ACC112 (cell line): ENCODE measurements at regions not wholly inside any gene's neighbourhood (a gene's known extent, or its start where the extent isn't known, plus 50 kb on each side); places are given as distances from the start of the nearest gene placed in this dataset.

Source experiments
- H2AFZ ChIP-seq: fragments of 200-600 bp; sonication (generic); one replicate; pipeline ENCODE4 v1.6.0; 2017; ENCODE audit warnings: antibody characterized with exemption, low read length; ENCODE audit not compliant: unreplicated experiment
- H3K27ac ChIP-seq: fragments of 200-600 bp; sonication (generic); 2 replicates; pipeline ENCODE4 v1.5.1; 2014; ENCODE audit warnings: low read depth, mild to moderate bottlenecking, antibody characterized with exemption, low read length, moderate library complexity
- H3K27me3 ChIP-seq: fragments of 200-600 bp; sonication (generic); 2 replicates; pipeline ENCODE4 v1.6.1; 2014; ENCODE audit warnings: mild to moderate bottlenecking, antibody characterized with exemption, low read length, moderate library complexity, mixed read lengths; ENCODE audit not compliant: insufficient read depth
- H3K36me3 ChIP-seq: fragments of 200-600 bp; sonication (generic); 2 replicates; pipeline ENCODE4 v1.6.1; 2016; ENCODE audit warnings: mild to moderate bottlenecking, antibody characterized with exemption, low read length, moderate library complexity, mixed read lengths; ENCODE audit not compliant: insufficient read depth
- H3K4me1 ChIP-seq: fragments of 200-600 bp; sonication (generic); one replicate; pipeline ENCODE4 v1.6.1; 2016; ENCODE audit warnings: low read length, mixed read lengths; ENCODE audit not compliant: insufficient read depth, unreplicated experiment, control insufficient read depth
- H3K4me3 ChIP-seq: fragments of 200-600 bp; sonication (generic); 2 replicates; pipeline ENCODE4 v1.5.1; 2014; ENCODE audit warnings: mild to moderate bottlenecking, low read depth, low read length
- H3K79me2 ChIP-seq: fragments of 200-600 bp; sonication (generic); one replicate; pipeline ENCODE4 v1.6.0; 2016; ENCODE audit warnings: low read length; ENCODE audit not compliant: control insufficient read depth, unreplicated experiment, insufficient read depth

- Histone ChIP-seq H2AFZ (no peak overlapping the region), H3K4me1 (peaks cover 8% of the 10 kb centered on the region)
Observed at GRCh38 chr4:11640584-11640983, 211.9 kb upstream of the HS3ST1 start.

GRCh38 chr4:11636551-11636950, 207.9 kb upstream of the HS3ST1 start:
- no peaks in the 10 kb centered on the region for H3K36me3 ChIP-seq
- H2AFZ ChIP-seq: no peak overlapping the region
- no peak overlapping the region for H3K4me3 ChIP-seq
- H3K4me1 ChIP-seq: peaks cover 14% of the 10 kb centered on the region
- no peaks in the 10 kb centered on the region for H3K79me2 ChIP-seq
- H3K27ac ChIP-seq: no peak overlapping the region
- no peaks in the 10 kb centered on the region for H3K27me3 ChIP-seq

More at GRCh38 chr4:11640584-11640983, 211.9 kb upstream of the HS3ST1 start:
- H3K27me3 ChIP-seq: no peaks in the 10 kb centered on the region
- H3K36me3 ChIP-seq: no peaks in the 10 kb centered on the region
- H3K27ac ChIP-seq: no peak overlapping the region
- no peaks in the 10 kb centered on the region for H3K79me2 ChIP-seq
- H3K4me3 ChIP-seq: no peak overlapping the region

GRCh38 chr4:11636031-11636430, 207.3 kb upstream of the HS3ST1 start:
- no peaks in the 10 kb centered on the region for H3K36me3 ChIP-seq
- no peak overlapping the region for H3K4me3 ChIP-seq
- no peak overlapping the region for H2AFZ ChIP-seq
- no peaks in the 10 kb centered on the region for H3K27me3 ChIP-seq
- H3K79me2 ChIP-seq: no peaks in the 10 kb centered on the region
- no peak overlapping the region for H3K27ac ChIP-seq
- H3K4me1 ChIP-seq: peaks cover 14% of the 10 kb centered on the region

- no peak overlapping the region for H2AFZ ChIP-seq
- no peaks in the 10 kb centered on the region for H3K36me3 ChIP-seq
- no peak overlapping the region for H3K27ac ChIP-seq
- H3K79me2 ChIP-seq: no peaks in the 10 kb centered on the region
- no peaks in the 10 kb centered on the region for H3K27me3 ChIP-seq
- H3K4me3 ChIP-seq: no peak overlapping the region
- H3K4me1 ChIP-seq: peaks cover 14% of the 10 kb centered on the region
Observed at GRCh38 chr4:11635342-11635741, 206.6 kb upstream of the HS3ST1 start.

- no peak overlapping the region for H3K4me3 ChIP-seq
- no peak overlapping the region for H3K27ac ChIP-seq
- peaks cover 14% of the 10 kb centered on the region for H3K4me1 ChIP-seq
- no peaks in the 10 kb centered on the region for H3K27me3 ChIP-seq
- no peak overlapping the region for H2AFZ ChIP-seq
- no peaks in the 10 kb centered on the region for H3K79me2 ChIP-seq
- no peaks in the 10 kb centered on the region for H3K36me3 ChIP-seq
Observed at GRCh38 chr4:11634283-11634682, 205.6 kb upstream of the HS3ST1 start.

GRCh38 chr4:11633430-11633829, 204.7 kb upstream of the HS3ST1 start:
- no peaks in the 10 kb centered on the region for H3K27me3 ChIP-seq
- H3K36me3 ChIP-seq: no peaks in the 10 kb centered on the region
- no peak overlapping the region for H3K4me3 ChIP-seq
- no peaks in the 10 kb centered on the region for H3K79me2 ChIP-seq
- no peak overlapping the region for H2AFZ ChIP-seq
- no peak overlapping the region for H3K27ac ChIP-seq
- H3K4me1 ChIP-seq: peaks cover 14% of the 10 kb centered on the region

GRCh38 chr4:11632483-11632882, 203.8 kb upstream of the HS3ST1 start:
- Histone ChIP-seq H3K4me3 (no peak overlapping the region), H2AFZ (no peak overlapping the region), H3K27me3 (no peaks in the 10 kb centered on the region), H3K4me1 (peaks cover 14% of the 10 kb centered on the region), H3K79me2 (no peaks in the 10 kb centered on the region), H3K36me3 (no peaks in the 10 kb centered on the region), H3K27ac (no peak overlapping the region)

- Histone ChIP-seq H3K4me3 (no peak overlapping the region), H3K36me3 (no peaks in the 10 kb centered on the region), H3K4me1 (peaks cover 14% of the 10 kb centered on the region), H2AFZ (no peak overlapping the region), H3K27me3 (no peaks in the 10 kb centered on the region), H3K27ac (no peak overlapping the region), H3K79me2 (no peaks in the 10 kb centered on the region)
Observed at GRCh38 chr4:11632025-11632424, 203.3 kb upstream of the HS3ST1 start.

- no peak overlapping the region for H3K27ac ChIP-seq
- no peaks in the 10 kb centered on the region for H3K27me3 ChIP-seq
- H3K4me1 ChIP-seq: peaks cover 14% of the 10 kb centered on the region
- H3K36me3 ChIP-seq: no peaks in the 10 kb centered on the region
- H3K79me2 ChIP-seq: no peaks in the 10 kb centered on the region
- no peak overlapping the region for H3K4me3 ChIP-seq
- no peak overlapping the region for H2AFZ ChIP-seq
Observed at GRCh38 chr4:11631416-11631815, 202.7 kb upstream of the HS3ST1 start.

- Histone ChIP-seq H3K27me3 (no peaks in the 10 kb centered on the region), H3K4me1 (no peaks in the 10 kb centered on the region), H2AFZ (no peak overlapping the region), H3K36me3 (no peaks in the 10 kb centered on the region), H3K27ac (no peak overlapping the region), H3K79me2 (no peaks in the 10 kb centered on the region), H3K4me3 (no peak overlapping the region)
Observed at GRCh38 chr4:11628093-11628725, 199.5 kb upstream of the HS3ST1 start.

- no peak overlapping the region for H3K27ac ChIP-seq
Observed at GRCh38 chr4:11626066-11626465, 197.4 kb upstream of the HS3ST1 start.

More at GRCh38 chr4:11626066-11626465, 197.4 kb upstream of the HS3ST1 start:
- Histone ChIP-seq H3K4me1 (no peaks in the 10 kb centered on the region), H3K27me3 (no peaks in the 10 kb centered on the region), H3K4me3 (no peak overlapping the region), H3K79me2 (no peaks in the 10 kb centered on the region), H2AFZ (no peak overlapping the region), H3K36me3 (no peaks in the 10 kb centered on the region)
